ENCODE measurements at regions not wholly inside any gene's neighbourhood (a gene's known extent, or its start where the extent isn't known, plus 50 kb on each side); places are given as distances from the start of the nearest gene placed in this dataset.

DNA sequence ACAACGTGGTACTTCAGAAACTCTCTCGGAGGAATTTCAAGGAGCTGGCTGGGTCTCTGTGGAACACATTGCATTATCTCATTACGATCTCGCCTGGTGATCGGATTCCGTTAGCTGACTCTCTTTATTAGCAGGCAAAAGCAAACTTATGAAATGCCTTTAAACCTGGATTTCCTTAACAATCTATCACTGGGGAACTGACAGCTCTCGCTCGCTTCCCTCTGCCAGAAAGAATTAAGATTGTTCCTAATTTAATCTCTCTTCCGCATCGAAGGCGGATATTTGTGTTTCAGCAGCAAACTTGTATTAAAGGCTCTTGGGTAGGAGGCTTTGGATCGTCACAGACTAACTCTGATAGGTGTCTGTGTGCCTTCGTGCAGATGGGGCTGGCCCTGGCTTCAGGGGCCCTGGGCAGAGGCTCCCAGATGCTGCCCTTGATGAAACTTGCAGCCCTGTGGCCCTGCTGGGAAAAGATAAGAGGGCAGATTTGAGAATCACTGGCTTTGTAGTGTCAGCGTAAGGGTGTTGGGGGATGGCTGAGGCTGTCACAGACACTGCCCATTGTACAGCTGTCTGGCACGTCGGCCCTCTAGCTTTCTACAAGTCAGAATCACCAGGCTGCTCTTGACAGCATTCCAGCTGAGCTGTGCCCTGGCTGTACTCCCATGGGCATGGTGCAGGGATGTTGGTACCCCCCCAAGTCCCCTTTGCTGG lies 162.2 kb upstream of the NECTIN1 start:
- TF ChIP-seq, protein P1, sequence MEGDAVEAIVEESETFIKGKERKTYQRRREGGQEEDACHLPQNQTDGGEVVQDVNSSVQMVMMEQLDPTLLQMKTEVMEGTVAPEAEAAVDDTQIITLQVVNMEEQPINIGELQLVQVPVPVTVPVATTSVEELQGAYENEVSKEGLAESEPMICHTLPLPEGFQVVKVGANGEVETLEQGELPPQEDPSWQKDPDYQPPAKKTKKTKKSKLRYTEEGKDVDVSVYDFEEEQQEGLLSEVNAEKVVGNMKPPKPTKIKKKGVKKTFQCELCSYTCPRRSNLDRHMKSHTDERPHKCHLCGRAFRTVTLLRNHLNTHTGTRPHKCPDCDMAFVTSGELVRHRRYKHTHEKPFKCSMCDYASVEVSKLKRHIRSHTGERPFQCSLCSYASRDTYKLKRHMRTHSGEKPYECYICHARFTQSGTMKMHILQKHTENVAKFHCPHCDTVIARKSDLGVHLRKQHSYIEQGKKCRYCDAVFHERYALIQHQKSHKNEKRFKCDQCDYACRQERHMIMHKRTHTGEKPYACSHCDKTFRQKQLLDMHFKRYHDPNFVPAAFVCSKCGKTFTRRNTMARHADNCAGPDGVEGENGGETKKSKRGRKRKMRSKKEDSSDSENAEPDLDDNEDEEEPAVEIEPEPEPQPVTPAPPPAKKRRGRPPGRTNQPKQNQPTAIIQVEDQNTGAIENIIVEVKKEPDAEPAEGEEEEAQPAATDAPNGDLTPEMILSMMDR (IDR thresholded peaks at IDR 0.05): no peak
- TF ChIP-seq POLR2A (IDR thresholded peaks at IDR 0.05): no peak
